ENCODE measurements at regions not wholly inside any gene's neighbourhood (a gene's known extent, or its start where the extent isn't known, plus 50 kb on each side); places are given as distances from the start of the nearest gene placed in this dataset.

DNA sequence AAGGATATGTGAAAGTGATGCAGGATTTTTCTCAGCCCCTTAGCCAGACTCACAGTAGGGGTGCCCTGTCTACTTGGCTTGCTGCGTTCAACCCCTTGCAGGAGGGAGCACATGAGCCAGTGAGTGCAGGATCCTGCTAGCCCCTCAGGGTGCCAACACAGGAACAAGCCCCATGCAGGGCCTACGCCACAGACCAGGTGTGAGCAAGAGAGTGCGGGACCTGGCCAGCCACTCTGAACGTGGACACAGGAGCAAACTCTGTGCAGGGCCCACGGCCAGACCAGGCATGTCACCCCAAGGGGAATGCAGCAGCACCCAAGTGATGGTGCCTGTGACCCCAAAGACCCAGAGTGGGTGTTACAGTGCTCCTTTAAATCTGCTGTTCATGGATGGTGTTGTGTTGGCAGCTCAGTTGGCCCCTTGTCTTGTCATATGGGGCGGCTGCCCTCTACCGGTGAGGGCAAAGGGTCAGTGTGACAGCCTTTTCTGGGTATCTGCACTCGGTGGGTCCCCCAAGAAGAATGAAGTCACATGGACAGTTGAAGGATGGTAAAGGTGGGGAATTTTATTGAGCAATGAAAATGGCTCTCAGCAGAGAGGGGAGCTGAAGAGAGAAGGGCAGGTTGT, 188.4 kb upstream of the MAOA start:
- no peak for TF ChIP-seq POLR2AphosphoS5 (IDR thresholded peaks at IDR 0.05; ENCODE audit: low read depth, low read length)
- TF ChIP-seq POLR2A (IDR thresholded peaks at IDR 0.05; ENCODE audit: low read depth, low read length), result no peak
- no peak for TF ChIP-seq PAX5 (IDR thresholded peaks at IDR 0.05; ENCODE audit: insufficient read depth, low read length, severe bottlenecking)
- TF ChIP-seq TAF1 (IDR thresholded peaks at IDR 0.05; ENCODE audit: low read depth, low read length), result no peak
- TF ChIP-seq POU2F2 (IDR thresholded peaks at IDR 0.05; ENCODE audit: low read depth, low read length), result no peak
- no peak for TF ChIP-seq SPI1 (IDR thresholded peaks at IDR 0.05; ENCODE audit: low read depth, low read length)
